CD4-positive, alpha-beta T cell treated with Interleukin-2 at 100 ng/mL for 4 hours (primary cell): ENCODE measurements at regions not wholly inside any gene's neighbourhood (a gene's known extent, or its start where the extent isn't known, plus 50 kb on each side); places are given as distances from the start of the nearest gene placed in this dataset.
"Not testable (repeated sequence)": the region's sequence is repeated elsewhere in the genome, so short reads cannot be mapped to it uniquely, and the experiment has no call there.

ENCODE experiments used
- DNase-seq: peaks from one replicate; pipeline ENCODE4 v3.0.0-alpha.2; 2020; ENCODE audit warnings: low spot score

GRCh38 chr2:230593765-230594164 lies 118.9 kb upstream of the CAB39 start:
- DNase-seq: no peak

DNA sequence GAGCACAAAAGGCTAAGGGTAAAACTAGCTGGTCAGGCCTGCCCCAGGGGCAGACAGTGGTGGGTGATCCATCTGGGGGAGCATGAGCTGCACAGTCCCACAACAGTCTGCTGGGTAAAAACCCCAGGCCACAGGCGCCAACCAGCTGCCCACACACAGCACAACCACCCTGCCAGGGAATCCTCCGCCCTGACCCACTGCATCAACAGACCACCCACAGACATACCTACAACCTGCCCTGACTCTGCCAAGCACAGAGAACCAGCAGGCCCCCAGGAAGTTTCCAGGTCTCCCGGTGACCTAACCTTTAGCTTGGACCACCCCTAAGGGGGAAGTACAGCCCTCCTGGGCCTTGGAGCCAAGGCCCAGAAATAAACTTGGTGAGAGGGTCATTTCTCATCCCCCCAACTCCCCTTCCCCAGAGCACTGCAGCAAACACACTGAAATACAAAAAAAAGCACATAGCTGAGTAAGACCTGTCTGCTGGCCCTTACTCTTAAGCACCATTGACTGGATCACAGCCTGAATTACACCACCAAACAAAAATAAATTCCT lies 118.3 kb upstream of the CAB39 start:
- no peak for DNase-seq

GRCh38 chr2:230599853-230600252 lies 112.8 kb upstream of the CAB39 start:
- DNase-seq: no peak

GRCh38 chr2:230600285-230600684 lies 112.4 kb upstream of the CAB39 start:
- DNase-seq: peak; percentile 40

DNA sequence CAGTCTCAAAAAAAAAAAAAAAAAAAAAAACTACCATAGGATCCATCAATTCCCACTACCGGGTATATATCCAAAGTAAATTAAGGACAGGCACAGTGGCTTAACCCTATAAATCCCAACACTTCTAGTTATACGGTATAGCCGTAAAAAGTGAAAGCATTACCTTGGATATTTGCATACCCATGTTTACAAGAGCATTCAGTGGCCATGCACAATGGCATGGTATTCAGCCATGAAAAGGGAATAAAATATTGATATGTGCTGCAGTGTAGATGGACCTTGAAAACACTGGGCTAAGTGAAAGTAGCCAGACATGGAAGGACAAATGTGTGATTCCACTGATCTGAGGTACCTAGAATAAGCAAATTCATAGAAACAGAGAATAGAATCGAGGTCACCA lies 111.8 kb upstream of the CAB39 start:
- no peak for DNase-seq

GRCh38 chr2:230601510-230601909 lies 111.1 kb upstream of the CAB39 start:
- DNase-seq: no peak

GRCh38 chr2:230602562-230603230 lies 109.9 kb upstream of the CAB39 start:
- peak; percentile 63 for DNase-seq

DNA sequence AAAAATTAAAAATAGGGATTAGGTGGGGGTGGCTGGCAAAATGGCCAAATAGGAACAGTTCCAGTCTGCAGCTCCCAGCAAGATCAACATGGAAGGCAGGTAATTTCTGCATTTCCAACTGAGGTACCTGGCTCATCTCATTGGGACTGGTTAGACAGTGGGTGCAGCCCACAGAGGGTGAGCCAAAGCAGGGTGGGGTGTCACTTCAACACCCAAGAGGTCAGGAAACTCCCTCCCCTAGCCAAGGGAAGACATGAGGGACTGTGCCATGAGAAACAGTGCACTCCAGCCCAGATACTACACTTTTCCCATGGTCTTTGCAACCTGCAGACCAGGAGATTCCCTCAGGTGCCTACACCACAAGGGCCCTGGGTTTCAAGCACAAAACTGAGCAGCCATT lies 109.3 kb upstream of the CAB39 start:
- DNase-seq: not testable (repeated sequence)

GRCh38 chr2:230604158-230604557 lies 108.5 kb upstream of the CAB39 start:
- DNase-seq: not testable (repeated sequence)

DNA sequence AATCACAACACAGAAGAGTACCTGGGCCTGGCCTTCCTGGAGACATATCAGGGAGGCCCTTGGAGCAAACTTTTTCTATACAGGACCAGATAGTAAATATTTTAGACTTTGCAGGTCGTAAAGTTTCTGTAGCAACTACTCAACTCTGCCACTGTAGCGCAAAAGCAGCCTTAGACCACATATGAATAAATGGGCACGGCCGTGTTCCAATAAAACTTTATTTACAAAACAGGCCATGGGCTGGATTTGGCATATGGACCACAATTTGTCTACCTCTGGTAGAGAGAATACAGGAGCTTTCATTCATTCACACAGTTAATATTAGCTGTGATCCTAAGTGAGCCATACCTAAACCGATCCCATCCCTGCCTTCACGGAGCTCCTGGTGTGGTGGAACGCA lies 98.6 kb upstream of the CAB39 start:
- DNase-seq: no peak

DNA sequence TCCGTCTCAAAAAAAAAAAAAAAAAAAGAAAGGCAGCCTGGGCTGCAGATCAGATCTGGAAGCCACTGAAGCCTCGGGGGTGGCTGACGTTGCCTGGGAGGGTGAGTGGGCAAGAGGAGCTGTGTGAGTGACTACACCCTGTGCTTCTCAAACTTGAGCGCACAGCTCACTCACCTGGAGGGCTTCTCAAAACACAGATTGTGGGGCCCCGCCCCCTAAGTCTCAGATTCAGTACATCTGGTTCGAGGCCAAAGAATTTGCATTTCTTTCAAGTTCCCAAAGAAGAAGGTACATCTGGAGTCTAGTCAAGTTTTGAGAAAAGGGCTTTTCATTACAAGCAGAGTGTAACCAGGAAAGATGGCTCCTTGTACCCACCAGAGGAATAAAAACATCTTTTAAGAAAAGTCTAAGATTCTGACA lies 97.7 kb upstream of the CAB39 start:
- DNase-seq: peak; percentile 11

DNA sequence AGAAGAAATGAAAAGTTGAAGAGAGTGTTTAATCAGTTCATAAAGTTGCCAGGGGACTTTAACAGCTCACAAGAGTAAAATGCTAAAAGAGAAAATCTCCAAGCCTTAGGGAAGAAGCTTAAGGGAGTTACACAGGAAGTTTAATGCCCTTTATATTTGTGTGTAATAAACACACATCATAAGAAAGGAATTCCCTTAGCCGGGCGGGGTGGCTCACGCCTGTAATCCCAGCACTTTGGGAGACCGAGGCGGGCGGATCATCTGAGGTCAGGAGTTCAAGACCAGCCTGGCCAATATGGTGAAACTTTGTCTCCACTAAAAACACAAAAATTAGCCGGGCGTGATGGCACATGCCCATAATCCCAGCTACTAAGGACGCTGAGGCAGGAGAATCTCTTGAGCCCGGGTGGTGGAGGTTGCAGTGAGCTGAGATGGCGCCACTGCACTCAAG lies 95.4 kb upstream of the CAB39 start:
- not testable (repeated sequence) for DNase-seq

GRCh38 chr2:230619491-230619890 lies 93.2 kb upstream of the CAB39 start:
- DNase-seq: no peak

- not testable (repeated sequence) for DNase-seq
Measured at GRCh38 chr2:230625220-230625619, 87.4 kb upstream of the CAB39 start.

GRCh38 chr2:230627091-230627490 lies 85.6 kb upstream of the CAB39 start:
- not testable (repeated sequence) for DNase-seq

GRCh38 chr2:230627806-230628724 lies 84.6 kb upstream of the CAB39 start:
- no peak for DNase-seq

GRCh38 chr2:230631470-230631869 lies 81.2 kb upstream of the CAB39 start:
- DNase-seq: no peak

DNA sequence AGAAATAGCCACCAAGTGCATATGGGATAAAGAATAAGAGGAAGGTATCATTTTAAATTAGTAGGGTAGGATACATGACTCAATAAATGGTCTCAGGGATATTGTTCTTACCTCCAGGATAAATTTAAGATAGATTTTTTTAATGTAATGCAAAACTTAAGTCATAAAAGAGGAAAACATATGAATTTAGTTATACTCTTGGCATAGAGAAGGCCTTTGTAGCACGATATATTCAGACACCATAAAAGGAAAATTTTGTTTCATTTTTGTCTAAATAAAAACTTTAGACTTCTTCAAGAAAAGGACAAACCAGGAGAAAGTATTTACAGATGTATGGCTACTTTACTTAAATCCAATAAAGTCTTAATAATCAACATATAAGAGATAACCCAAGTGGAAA lies 78.5 kb upstream of the CAB39 start:
- DNase-seq: no peak

DNA sequence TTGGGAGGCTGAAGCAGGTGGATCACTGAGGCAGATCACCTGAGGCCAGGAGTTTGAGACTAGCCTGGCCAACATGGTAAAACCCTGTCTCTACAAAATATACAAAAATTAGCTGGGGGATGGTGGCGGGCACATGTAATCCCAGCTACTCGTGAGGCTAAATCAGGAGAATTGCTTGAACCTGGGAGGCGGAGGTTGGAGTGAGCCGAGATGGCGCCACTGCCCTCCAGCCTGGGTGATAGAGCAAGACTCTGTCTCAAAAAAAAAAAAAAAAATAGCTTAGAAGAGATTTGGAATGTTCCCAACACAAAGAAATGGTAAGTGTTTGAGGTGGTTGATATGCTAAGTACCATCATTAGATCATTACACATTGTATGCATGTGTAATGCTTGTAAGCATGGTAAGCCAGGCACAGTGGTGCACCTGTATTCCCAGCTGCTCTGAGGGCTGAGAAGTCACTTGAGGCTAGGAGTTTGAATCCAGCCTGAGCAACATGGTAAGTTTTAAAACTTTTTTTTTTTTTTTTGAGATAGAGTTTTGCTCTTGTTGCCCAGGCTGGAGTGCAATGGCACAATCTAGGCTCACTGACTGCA lies 77.8 kb upstream of the CAB39 start:
- DNase-seq: not testable (repeated sequence)

DNA sequence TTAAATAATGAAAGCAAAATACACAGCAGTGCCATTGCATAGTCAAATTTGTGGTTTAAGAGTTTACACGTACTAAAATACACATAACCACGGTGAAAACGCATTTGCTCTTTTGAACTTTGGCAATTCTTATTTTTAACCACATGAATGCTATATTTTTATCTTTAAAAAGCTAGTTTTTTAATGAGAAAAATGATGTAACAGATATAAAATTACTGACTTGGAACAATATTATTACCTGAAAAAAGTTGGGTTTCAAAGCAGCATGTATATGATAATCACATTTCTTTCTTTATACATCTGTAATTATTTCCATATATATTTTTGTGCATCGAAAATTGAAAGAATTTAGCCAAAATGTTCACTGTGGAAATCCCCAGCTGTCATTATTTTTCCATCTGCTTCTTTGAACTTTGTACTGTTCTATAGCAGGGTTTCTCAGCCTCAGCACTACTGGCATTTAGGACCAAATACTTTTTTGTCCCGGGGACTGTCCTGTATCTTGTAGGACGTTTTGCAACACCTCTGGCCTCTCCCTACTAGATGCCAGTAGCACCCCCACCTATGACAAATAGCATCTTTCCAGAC lies 75.9 kb upstream of the CAB39 start:
- DNase-seq: no peak

DNA sequence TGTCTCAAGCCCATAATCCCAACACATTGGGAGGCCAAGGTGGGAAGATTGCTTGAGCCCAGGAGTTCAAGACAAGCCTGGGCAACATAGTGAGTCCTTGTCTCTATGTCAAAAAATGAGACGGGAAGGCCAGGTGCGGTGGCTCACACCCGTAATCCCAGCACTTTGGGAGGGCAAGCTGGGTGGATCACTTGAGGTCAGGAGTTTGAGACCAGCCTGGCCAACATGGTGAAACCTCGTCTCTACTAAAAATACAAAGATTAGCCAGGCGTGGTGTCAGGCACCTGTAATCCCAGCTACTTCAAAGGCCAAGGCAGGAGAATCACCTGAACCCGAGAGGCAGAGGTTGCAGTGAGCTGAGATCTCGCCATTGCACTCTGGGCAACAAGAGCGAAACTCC lies 75.2 kb upstream of the CAB39 start:
- not testable (repeated sequence) for DNase-seq

- DNase-seq: no peak
Measured at GRCh38 chr2:230640540-230641011, 72.1 kb upstream of the CAB39 start.
